GM12891 (cell line): ENCODE measurements at regions not wholly inside any gene's neighbourhood (a gene's known extent, or its start where the extent isn't known, plus 50 kb on each side); places are given as distances from the start of the nearest gene placed in this dataset.

ENCODE experiments used
- DNase-seq: peaks from one replicate; pipeline ENCODE4 v3.0.0; 2011; ENCODE audit warnings: low spot score; ENCODE audit not compliant: insufficient read length
- FAIRE-seq: peaks from 2 replicates; lab custom pipeline; 2011; peaks lifted over from hg19 to GRCh38; lab: Jason Lieb, UNC
- PAX5 ChIP-seq: IDR thresholded peaks from 2 replicates; pipeline ENCODE4 v1.6.1; 2011; ENCODE audit warnings: low read length, moderate library complexity, mild to moderate bottlenecking; ENCODE audit not compliant: insufficient read depth, severe bottlenecking
- POLR2A ChIP-seq: IDR thresholded peaks from 2 replicates; pipeline ENCODE4 v1.6.1; 2011; ENCODE audit warnings: low read depth, low read length, control low read depth
- POLR2AphosphoS5 ChIP-seq: IDR thresholded peaks from 2 replicates; pipeline ENCODE4 v1.6.1; 2011; ENCODE audit warnings: low read depth, low read length, control low read depth
- POU2F2 ChIP-seq: IDR thresholded peaks from 2 replicates; pipeline ENCODE4 v1.6.1; 2011; ENCODE audit warnings: low read depth, mild to moderate bottlenecking, control low read depth, low read length, moderate library complexity
- SPI1 ChIP-seq: IDR thresholded peaks from 2 replicates; pipeline ENCODE4 v1.6.1; 2011; ENCODE audit warnings: low read depth, low read length, control low read depth
- TAF1 ChIP-seq: IDR thresholded peaks from 2 replicates; pipeline ENCODE4 v1.6.1; 2011; ENCODE audit warnings: low read depth, low read length, control low read depth

GRCh38 chr9:93875330-93875729, 79.8 kb downstream of the BARX1 start:
- no peak for TF ChIP-seq POLR2A
- no peak for TF ChIP-seq TAF1
- TF ChIP-seq SPI1 = no peak
- TF ChIP-seq POLR2AphosphoS5 = no peak

GRCh38 chr9:93874242-93874641, 80.9 kb downstream of the BARX1 start:
- no peak for DNase-seq
- no peak for TF ChIP-seq SPI1
- no peak for TF ChIP-seq POU2F2
- TF ChIP-seq POLR2AphosphoS5 = no peak
- TF ChIP-seq PAX5 = no peak
- TF ChIP-seq TAF1 = no peak
- TF ChIP-seq POLR2A = no peak
- no peak for FAIRE-seq

More at GRCh38 chr9:93875330-93875729, 79.8 kb downstream of the BARX1 start:
- FAIRE-seq = no peak
- DNase-seq = no peak

- TF ChIP-seq TAF1 = no peak
- no peak for TF ChIP-seq POU2F2
- TF ChIP-seq POLR2A = no peak
- no peak for TF ChIP-seq PAX5
- TF ChIP-seq SPI1 = no peak
- no peak for TF ChIP-seq POLR2AphosphoS5
- FAIRE-seq (no peak), DNase-seq (no peak)
These were observed 83.9 kb downstream of the BARX1 start for GRCh38 chr9:93871286-93871685.

GRCh38 chr9:93869863-93870262, 85.3 kb downstream of the BARX1 start:
- TF ChIP-seq POLR2A = no peak
- no peak for DNase-seq
- no peak for FAIRE-seq

GRCh38 chr9:93869088-93869487, 86.1 kb downstream of the BARX1 start:
- DNase-seq = no peak
- TF ChIP-seq SPI1 (no peak), POLR2A (no peak), POLR2AphosphoS5 (no peak), POU2F2 (no peak), PAX5 (no peak), TAF1 (no peak)
- FAIRE-seq = no peak

GRCh38 chr9:93865716-93866115, 89.4 kb downstream of the BARX1 start:
- TF ChIP-seq PAX5 (no peak), POLR2AphosphoS5 (no peak), SPI1 (no peak), POU2F2 (no peak), TAF1 (no peak), POLR2A (no peak)
- DNase-seq (no peak), FAIRE-seq (no peak)

- DNase-seq (no peak), FAIRE-seq (no peak)
- TF ChIP-seq SPI1 (no peak), POU2F2 (no peak), TAF1 (no peak)
These were observed 89.9 kb downstream of the BARX1 start for GRCh38 chr9:93865245-93865644.

GRCh38 chr9:93864840-93865239, 90.3 kb downstream of the BARX1 start:
- TF ChIP-seq POU2F2 = no peak
- TF ChIP-seq TAF1 = no peak
- TF ChIP-seq POLR2A = no peak
- no peak for TF ChIP-seq PAX5
- no peak for TF ChIP-seq SPI1
- TF ChIP-seq POLR2AphosphoS5 = no peak
- no peak for FAIRE-seq
- DNase-seq = no peak

GRCh38 chr9:93864032-93864431, 91.1 kb downstream of the BARX1 start:
- TF ChIP-seq PAX5 = no peak
- TF ChIP-seq POLR2A = no peak
- no peak for TF ChIP-seq SPI1
- TF ChIP-seq TAF1 = no peak
- TF ChIP-seq POU2F2 = no peak
- TF ChIP-seq POLR2AphosphoS5 = no peak
- DNase-seq = no peak
- no peak for FAIRE-seq

- DNase-seq (no peak), FAIRE-seq (no peak)
- no peak for TF ChIP-seq POU2F2
- no peak for TF ChIP-seq TAF1
- no peak for TF ChIP-seq POLR2A
- TF ChIP-seq PAX5 = no peak
- TF ChIP-seq SPI1 = no peak
- no peak for TF ChIP-seq POLR2AphosphoS5
These were observed 92.1 kb downstream of the BARX1 start for GRCh38 chr9:93862877-93863545.

GRCh38 chr9:93861736-93862358, 93.3 kb downstream of the BARX1 start:
- DNase-seq (no peak), FAIRE-seq (no peak)
- no peak for TF ChIP-seq POLR2AphosphoS5
- TF ChIP-seq POLR2A = no peak
- TF ChIP-seq SPI1 = no peak
- TF ChIP-seq TAF1 = no peak
- no peak for TF ChIP-seq POU2F2
- no peak for TF ChIP-seq PAX5
